Epidermal melanocyte (primary cell): ENCODE measurements at regions not wholly inside any gene's neighbourhood (a gene's known extent, or its start where the extent isn't known, plus 50 kb on each side); places are given as distances from the start of the nearest gene placed in this dataset.
A peak's percentile ranks its signal among the peaks of the same experiment; 100 is the strongest.
"Not testable (repeated sequence)": the region's sequence is repeated elsewhere in the genome, so short reads cannot be mapped to it uniquely, and the experiment has no call there.

Source experiments
- DNase-seq: peaks from one replicate; pipeline ENCODE4 v3.0.0; 2011; ENCODE audit warnings: low spot score; ENCODE audit not compliant: insufficient read length

DNA sequence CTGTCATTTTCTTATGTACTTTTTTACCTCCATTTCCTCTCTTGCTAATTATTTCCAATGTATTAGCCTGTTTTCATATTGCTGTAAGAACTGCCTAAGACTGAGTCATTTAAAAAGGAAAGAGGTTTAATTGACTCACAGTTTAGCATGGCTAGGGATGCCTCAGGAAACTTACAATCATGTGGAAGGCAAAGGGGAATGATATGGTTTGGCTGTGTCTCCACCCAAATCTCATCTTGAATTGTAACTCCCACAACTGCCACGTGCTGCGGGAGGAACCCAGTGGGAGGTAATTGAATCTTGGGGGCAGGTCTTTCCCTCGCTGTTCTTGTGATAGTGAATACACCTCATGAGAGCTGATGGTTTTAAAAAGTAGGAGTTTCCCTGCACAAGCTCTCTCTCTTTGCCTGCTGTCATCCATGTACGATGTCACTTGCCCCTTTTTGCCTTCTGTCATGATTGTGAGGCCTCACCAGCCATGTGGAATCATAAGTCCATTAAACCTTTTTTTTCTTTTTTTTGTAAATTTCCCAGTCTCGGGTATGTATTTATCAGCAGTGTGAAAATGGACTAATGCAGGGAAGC is 870.0 kb upstream of the INTU start:
- DNase-seq = no peak

DNA sequence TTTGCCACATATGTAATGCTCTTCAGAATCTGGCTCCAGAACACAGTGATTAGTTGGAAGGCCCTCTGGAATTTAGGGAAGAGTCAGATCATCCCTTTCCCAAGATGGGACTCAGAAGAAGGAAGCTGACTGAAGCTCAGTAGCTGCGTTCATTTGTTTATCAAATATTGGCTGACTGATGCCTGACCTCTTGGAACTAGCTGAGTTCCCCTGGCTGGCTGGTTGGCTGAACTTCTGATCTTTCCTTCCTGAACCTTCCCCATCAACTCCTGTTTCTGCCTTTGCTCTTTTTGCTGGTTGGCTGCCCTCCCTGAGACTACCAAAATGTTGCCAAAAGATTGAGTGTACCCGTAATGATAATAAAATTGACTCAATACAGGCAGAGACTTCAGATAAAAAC is 866.5 kb upstream of the INTU start:
- DNase-seq = no peak

DNA sequence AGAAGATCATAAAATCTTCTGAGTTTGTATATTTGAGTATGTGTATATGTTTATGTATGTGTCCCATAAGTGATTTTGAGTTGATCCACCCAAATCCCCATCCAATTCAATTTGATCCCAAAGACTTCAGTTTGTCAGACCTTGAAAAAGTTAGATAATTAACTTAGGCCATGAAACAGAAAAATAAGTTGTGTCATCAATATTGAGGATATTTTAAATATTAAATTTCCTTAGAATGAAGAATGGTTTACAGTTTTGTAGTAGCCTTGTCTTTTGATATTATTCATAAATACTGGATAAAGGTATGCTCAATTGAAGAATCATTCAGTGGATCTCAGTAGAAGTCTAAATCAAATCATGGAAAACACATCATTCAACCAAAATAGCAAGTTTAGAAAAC is 864.4 kb upstream of the INTU start:
- DNase-seq = no peak

DNA sequence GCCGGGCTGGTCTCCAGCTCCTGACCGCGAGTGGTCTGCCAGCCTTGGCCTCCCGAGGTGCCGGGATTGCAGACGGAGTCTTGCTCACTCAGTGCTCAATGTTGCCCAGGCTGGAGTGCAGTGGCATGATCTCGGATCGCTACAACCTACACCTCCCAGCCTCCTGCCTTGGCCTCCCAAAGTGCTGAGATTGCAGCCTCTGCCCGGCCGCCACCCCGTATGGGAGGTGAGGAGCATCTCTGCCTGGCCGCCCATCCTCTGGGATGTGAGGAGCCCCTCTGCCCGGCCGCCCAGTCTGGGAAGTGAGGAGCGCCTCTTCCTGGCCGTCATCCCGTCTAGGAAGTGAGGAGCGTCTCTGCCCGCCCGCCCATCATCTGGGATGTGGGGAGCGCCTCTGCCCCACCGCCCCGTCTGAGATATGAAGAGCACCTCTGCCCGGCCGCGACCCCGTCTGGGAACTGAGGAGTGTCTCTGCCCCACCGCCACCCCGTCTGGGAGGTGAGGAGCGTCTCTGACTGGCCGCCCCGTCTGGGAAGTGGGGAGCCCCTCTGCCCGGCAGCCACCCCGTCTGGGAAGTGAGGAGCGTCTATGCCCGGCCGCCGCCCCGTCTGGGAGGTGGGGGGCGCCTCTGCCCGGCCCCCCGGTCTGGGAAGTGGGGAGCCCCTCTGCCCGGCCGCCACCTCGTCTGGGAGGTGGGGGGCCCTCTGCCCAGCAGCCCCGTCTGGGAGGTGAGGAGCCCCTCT is 861.8 kb upstream of the INTU start:
- DNase-seq = not testable (repeated sequence)

DNA sequence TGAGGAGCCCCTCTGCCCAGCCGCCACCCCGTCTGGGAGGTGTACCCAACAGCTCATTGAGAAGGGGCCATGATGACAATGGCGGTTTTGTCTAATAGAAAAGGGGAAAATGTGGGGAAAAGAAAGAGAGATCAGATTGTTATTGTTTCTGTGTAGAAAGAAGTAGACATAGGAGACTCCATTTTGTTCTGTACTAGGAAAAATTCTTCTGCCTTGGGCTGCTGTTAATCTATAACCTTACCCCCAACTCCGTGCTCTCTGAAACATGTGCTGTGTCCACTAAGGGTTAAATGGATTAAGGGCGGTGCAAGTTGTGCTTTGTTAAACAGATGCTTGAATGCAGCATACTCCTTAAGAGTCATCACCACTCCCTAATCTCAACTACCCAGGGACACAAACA is 861.1 kb upstream of the INTU start:
- not testable (repeated sequence) for DNase-seq

DNA sequence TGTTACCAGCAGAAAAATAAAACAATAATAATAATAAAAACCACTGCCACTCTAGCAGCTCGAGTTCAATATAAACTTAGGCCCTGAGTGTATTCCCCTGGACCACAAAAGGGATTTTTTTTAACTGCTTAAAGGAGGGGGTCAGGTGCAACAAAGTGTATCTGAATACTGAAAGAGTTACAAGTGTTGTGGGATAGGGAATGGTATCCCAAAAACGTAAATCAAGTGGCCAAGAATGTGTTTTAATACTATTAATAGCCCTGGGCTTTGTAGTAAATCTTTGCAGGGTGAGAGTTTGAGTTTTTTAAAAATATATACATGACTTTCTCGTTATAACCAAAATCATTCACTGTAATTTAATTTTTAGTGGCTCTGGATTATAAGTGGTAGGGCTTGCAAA is 860.1 kb upstream of the INTU start:
- no peak for DNase-seq

DNA sequence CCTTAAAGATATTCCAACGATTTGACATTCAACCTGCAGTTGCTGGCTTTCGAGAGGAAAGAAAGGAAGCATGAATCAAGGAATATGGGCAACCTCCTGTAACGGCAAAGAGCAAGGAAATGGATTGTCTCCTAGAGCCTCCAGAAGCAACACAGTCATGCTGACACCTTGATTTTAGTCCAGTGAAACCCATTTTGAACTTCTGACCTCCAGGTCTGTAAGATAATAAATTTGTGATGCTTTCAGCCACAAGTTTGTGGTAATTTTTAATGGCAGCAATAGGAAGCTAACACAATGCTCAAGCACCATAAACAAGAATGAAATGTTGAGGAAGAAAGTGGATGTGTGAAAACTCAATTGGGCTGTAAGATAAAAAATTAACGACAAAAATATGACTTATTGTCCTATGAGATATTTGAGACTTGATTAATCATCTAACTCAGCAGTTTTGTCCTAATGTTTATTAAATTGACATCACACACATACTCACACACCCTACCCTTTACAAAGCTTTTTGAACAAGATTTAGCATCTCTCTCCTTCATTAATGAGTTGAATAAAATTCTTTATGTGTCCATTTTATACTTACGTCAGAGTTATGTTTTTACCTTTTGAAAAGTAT is 857.2 kb upstream of the INTU start:
- no peak for DNase-seq

DNA sequence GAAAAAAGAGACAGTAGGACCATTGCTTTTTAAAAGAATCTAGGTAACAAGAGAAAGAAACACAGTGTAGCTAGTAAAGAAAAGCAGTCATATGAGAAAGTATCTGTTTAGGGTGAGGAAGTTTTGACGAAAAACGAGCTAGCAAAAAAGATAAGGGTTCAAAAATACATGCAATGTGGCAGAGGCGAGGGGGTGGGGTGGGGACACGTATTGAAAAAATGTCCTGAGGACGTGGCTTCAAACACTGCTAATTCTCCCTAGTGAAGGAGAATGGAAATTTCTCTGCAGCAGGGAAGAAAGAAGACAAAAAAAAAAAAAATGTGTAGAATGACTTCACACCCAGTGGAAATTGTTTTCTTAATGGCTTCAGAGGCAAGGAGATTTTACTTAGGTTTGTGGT is 856.4 kb upstream of the INTU start:
- DNase-seq = no peak

DNA sequence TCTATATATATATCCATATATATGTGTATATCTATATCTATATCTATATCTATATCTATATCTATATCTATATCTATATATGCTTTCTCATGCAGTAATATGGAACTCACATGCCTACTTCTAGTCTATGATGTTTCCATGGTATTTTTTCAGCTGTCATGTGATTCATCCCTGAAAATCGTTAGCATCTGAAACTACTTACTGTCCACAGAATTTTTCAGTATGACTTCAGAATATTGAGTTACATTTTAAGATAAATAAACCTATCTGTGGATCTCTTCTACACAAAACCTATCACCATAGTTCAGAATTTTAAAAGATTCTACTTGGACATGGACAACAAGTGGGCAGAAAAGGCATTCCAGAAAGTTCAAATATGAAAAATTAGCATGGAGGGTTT is 855.1 kb upstream of the INTU start:
- DNase-seq = peak; percentile 39

DNA sequence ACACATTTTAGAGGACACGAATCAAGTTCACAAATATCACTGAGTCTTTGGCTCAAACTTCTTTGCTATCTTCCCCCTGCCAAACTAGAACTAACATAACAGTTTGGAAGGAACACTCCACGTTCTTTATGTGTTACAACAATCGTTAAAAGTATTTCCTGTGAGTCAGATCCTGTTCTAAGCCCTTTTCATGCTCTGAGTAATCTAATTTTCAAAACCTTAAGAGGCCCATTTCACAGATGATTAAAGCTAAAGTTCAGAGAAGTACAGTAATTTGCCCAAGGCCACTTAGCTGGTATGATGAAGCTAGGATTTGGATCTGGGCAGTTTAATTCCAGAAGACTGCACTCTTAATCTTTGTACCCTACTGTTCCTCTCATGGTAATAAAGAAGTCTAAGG is 854.4 kb upstream of the INTU start:
- no peak for DNase-seq

DNA sequence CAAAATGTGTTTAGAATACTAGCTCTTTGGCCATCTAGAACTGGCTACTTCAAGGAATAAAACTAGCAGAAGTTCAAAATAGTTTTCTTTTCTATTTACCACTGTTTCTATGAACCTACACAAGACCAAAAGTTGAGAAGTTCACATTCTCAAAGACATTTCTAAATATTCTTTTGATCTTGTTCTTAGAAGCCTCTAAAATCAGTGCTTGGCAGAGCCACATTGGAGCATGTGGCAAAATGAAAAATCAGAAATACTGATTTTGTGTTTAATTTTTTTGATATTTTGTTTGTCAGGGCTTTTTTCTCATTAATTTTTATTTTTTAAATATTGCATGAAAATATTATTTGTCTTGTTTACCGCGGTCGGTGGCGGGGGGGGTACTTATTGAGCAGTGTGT is 853.8 kb upstream of the INTU start:
- DNase-seq = no peak

DNA sequence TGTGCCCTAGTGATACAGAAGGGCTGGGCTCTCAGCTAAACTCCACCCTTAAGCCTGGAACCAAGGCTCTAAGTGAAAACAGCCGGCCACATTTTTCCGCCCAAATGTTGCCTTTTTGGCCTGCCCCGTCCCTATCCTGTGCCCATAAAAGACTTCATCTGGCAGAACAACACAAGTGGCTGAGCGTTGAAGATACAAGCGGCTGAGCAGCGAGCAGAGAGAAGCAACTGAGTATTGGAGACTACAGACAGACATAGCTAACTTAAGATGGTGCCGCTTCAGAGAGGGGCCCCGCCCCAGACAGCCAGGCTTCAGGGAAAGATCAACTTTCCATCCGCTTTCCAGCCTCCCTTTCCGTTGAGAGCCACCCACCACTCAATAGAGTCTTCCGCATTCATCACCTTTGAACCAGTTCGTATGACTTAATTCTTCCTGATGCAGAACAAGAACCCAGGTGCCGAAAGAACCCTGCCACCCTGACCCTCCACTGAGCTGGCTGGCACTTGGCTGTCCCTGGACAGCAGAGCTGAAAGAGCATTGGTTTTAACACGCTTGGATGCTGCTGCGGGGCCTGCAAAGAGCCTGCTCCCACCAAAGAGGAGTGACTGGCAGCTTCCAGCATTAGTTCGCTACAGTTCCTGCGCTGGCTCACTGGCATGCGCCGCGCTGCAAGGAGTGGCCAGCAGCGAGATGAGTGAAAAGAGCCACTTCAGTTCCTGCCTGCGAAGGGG is 853.2 kb upstream of the INTU start:
- no peak for DNase-seq

DNA sequence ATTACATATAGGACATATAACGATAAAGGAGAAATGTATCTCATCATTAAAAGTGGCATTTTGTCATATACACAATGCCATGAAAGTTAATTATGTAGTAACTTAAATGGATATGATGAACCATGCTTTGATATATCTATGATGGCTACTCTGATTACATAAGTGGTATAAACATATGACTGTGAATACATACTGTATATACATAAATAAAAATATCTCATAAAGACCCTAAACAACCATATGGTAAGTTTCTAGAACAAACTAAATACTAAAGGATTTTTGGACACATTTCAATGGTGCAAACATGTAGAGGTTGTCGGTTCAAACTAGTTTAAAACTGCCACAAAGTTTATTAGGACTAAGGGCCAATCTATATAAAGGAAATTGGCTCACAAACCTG is 849.6 kb upstream of the INTU start:
- DNase-seq = no peak

DNA sequence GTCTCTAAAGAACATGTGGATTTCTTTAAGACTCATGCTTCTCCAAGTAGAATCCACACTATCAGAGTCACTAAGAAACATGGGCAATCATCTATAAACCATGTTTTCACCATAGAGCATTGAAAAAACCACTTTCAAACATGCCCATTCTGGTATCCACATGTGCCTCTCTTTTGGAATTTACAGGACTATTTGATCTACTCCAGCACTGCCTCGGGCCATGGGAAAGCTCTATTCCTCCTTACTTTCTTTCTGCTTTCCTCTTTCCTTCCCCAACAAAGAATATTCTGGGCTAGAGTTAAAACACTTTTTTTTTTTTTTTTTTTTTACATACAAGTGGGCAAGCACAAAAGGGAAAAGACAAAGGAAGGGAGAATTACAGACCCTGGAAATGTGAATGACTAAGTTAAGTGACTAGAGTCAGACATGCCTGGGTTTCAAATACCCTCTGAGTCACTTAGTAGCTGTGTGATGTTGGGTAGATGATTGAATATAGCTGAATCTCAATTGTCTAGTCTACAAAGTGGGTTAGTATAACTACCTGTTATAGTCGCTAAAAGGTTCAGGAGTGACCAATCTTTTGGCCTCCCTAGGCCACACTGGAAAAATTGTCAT is 847.7 kb upstream of the INTU start:
- DNase-seq = no peak

DNA sequence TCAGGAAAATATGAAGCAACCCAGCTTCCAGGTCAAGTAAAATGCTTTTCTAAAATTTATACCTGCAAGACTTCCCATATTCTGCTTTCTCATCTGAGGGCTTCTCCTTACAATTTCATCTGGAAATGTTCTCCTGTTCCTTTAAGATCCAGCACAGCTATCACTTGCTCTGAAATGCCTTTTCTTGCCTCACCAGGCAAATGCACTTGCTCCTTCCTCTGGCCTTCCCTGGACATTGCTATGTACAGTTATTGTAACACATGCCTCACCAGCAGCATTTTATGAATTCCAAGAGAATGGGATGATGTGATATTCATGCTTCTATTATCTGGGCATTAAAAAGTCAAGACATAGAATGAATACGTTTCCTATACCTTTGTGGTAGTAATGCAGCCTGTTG is 842.1 kb upstream of the INTU start:
- DNase-seq = no peak

DNA sequence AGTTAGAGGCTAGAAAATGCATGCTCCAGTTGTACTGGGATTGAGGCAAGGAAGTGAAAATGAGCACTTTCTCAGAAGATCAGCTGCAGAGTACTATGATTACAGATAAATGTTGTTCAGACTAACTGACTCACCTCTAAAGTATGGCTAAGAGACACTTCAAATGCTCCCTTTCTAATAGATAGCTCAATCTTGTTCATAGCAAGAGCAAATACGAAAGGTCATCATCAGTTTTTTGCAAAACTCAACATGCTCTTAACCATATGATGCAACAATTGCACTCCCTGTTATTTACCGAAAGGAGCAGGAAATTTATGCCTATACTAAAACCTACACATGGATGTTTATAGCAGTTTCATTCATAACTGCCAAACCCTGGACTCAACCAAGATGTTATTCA is 838.4 kb upstream of the INTU start:
- no peak for DNase-seq

DNA sequence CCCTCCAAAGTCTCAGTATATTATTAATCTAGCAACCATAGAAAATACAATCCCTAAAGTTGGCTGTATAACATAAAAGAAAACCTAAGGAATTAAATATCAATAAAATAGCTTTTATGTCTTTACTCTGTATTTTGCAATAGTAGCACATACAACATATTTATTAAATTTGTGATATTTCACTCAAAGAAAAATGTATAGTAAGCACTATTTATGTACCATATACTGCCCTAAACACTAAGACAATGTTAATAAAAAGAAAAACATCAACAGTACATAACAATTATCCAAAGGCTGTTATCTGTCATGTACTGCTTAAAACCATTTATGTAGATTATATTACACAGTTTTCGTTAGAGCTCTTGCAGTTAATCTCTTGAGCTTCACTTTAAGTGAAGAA is 834.5 kb upstream of the INTU start:
- DNase-seq = no peak

DNA sequence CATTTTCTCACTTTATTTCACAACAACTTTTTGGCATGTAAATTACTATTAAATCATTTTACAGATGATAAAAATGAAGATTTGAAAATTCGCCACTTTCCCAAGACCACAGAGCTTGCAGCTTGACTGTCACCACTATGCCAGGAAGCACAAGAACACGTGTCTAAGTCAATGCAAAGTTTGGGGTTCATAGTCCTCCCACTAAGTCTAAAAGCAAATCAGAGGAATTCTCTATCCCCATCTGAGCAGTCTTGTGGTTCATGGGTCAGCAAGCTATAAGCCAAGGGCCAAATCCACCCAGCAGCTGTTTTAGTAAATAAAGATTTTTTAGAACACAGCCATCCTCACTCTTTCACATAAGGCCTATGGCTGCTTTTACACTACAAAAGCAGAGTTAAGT is 833.3 kb upstream of the INTU start:
- no peak for DNase-seq

DNA sequence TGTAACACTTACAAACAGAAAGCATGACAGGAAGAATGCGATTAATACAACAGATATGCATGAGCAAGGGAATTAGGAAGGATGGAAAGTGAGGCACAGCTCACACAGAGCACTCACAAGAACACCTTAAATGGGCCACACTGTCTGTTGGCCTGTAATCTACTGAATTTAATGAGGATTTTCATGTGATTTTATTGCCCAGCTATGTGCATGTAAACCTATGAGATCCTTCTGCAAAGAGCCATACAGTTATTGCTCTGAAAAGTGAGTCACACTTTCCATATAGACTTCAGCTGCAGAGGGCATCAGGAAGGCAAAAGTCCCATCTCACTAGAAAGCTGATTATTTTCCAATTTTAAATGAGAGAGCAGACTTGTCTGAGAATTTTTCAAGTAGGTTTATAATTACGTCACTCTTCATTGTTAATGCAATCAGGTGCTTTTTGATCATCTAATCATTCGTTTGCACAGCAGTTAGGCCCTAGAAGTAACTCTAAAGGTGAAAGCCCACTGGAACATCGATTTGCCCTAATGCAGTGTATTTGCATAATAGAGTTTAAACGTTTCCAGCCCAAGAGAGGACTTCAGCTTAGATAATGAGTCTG is 832.7 kb upstream of the INTU start:
- DNase-seq = no peak

DNA sequence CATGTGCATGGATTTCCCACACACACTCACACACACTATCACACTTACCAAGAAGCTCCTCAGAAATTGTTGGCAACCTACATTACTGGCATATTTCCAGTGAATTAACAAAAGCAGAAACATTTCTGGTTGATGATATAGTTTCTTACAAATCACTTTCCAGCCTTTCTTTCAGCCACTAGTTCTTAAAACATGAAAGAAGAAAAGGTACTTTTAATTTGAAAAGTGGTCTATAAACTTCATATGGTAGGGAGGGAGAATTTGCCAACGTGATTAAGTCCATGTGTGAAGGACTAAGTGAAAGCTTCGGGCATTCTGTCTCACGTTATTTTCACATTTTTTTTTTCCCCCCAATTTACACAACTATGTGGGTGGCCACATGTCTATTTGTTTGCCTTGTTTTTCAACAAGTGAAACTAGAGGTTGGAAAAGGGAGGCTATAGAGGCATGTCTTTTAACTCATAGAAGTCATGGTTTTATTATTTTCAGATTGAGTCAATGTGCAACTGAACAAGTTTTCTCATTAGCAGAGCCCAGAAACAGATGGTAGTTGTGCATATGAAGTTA is 832.1 kb upstream of the INTU start:
- no peak for DNase-seq

DNA sequence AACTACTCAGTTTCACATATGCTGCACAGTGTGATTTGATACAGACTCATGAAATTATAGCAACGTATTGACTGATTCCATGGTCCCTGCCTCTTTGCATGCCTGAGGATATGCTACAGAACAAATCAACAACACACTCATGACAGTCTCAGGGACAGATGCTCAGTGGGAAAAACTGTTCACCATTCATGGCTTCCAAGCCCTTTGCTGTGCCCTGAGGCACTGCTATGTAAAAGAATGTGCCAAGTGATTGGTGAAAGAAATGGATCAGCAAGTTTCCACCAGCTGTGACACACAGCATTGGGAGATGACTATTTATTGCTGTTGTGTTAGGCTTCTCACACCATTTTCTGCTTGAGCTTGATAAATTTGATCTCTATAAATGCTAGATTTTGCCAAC is 825.6 kb upstream of the INTU start:
- DNase-seq = no peak
